Activated CD4-positive, alpha-beta memory T cell treated with anti-CD3 and anti-CD28 coated beads, Interleukin-2, amount 10 ng/mL, durations not matched to agents 7 days and 5 days (primary cell): ENCODE measurements at regions not wholly inside any gene's neighbourhood (a gene's known extent, or its start where the extent isn't known, plus 50 kb on each side); places are given as distances from the start of the nearest gene placed in this dataset.
"Not testable (repeated sequence)": the region's sequence is repeated elsewhere in the genome, so short reads cannot be mapped to it uniquely, and the experiment has no call there.

Source experiments
- CTCF ChIA-PET: fragments of 350-600 bp; sonication (Branson Sonifier 250); formaldehyde crosslinking; loops from one replicate; lab custom pipeline; 2021; ENCODE audit warnings: antibody characterized with exemption, inconsistent platforms; lab: Charles Lee
- POLR2A ChIA-PET: fragments of 350-600 bp; sonication (Branson Sonifier 250); formaldehyde crosslinking; loops from one replicate; lab custom pipeline; 2021; ENCODE audit warnings: antibody characterized with exemption; lab: Charles Lee
- DNase-seq: peaks from one replicate; pipeline ENCODE4 v3.0.0-alpha.2; 2020
- H3K27ac Mint-ChIP-seq: one replicate; pipeline ENCODE4 v1.8.0; 2021; ENCODE audit warnings: mild to moderate bottlenecking, mixed read lengths
- H3K27me3 Mint-ChIP-seq: one replicate; pipeline ENCODE4 v1.8.0; 2021; ENCODE audit warnings: mixed read lengths
- H3K36me3 Mint-ChIP-seq: one replicate; pipeline ENCODE4 v1.8.0; 2021; ENCODE audit warnings: low read depth, mixed read lengths
- H3K4me1 Mint-ChIP-seq: one replicate; pipeline ENCODE4 v1.8.0; 2021; ENCODE audit warnings: mixed read lengths
- H3K4me3 Mint-ChIP-seq: one replicate; pipeline ENCODE4 v1.8.0; 2021; ENCODE audit warnings: mild to moderate bottlenecking, mixed read lengths
- H3K9me3 Mint-ChIP-seq: one replicate; pipeline ENCODE4 v1.8.0; 2021; ENCODE audit warnings: mixed read lengths

DNA sequence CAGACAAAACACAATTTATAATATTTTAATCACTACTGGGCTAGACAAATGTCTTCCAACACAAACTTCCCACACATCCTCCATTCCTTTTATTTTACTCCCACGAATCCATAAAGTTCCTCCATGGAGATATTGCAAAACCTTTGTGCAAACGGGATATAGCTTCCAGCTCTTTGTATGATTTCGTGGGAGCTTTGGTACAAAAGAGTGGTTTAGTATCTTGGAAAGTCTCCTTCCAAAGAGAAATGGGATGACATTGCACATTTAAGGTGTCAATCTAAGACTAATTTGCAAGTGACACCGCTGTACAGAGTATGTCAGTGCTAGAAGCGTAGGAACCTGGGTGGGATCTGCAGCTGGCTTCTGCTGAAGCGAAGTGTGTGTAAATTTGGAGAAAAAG lies 455.2 kb upstream of the RUNX1 start:
- CTCF ChIA-PET = no interaction called here
- POLR2A ChIA-PET = interaction anchor here (2.8 kb wide), 1 partner anchor 24 kb away, joined by 12 read pairs; no protein-coding TSS in a partner anchor

GRCh38 chr21:35503671-35504070 lies 454.6 kb upstream of the RUNX1 start:
- H3K36me3 Mint-ChIP-seq = no peaks in the 10 kb centered on the region
- ChIA-PET CTCF (interaction anchor here (0.8 kb wide), 1 partner anchor 758 kb away, joined by 3 read pairs; no protein-coding TSS in a partner anchor), POLR2A (interaction anchor here (2.8 kb wide), 1 partner anchor 25 kb away, joined by 12 read pairs; no protein-coding TSS in a partner anchor)
- peaks cover 16% of the 10 kb centered on the region for H3K27me3 Mint-ChIP-seq
- peaks cover 7% of the 10 kb centered on the region for H3K9me3 Mint-ChIP-seq
- H3K4me1 Mint-ChIP-seq = peaks cover 17% of the 10 kb centered on the region
- H3K27ac Mint-ChIP-seq = peak overlapping the region; percentile 4
- DNase-seq = no peak
- no peak overlapping the region for H3K4me3 Mint-ChIP-seq

More for the DNA sequence above, 455.2 kb upstream of the RUNX1 start:
- Mint-ChIP-seq H3K4me3 (no peak overlapping the region), H3K36me3 (no peaks in the 10 kb centered on the region), H3K27ac (no peak overlapping the region), H3K9me3 (peaks cover 7% of the 10 kb centered on the region), H3K4me1 (peaks cover 17% of the 10 kb centered on the region), H3K27me3 (peaks cover 16% of the 10 kb centered on the region)
- no peak for DNase-seq

DNA sequence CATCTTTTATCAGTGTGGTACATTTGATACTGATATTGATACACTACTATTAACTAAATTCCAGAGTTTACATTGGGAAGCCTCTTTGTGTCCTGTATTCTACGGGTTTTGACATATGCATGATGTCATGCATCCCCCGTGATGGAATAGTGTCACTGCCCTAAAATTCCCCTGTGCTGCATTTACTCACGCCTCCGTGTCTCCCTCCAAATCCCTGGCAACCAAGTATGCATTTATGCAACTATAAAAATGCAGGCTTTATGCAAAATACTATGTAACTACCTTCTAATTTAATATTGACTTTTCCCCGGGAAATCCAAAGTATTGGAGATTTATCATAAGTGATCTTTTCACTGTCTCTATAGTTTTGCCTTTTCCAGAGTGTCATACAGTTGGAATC lies 453.7 kb upstream of the RUNX1 start:
- no peak for DNase-seq
- CTCF ChIA-PET = interaction anchor here (0.8 kb wide), 1 partner anchor 757 kb away, joined by 3 read pairs; no protein-coding TSS in a partner anchor
- H3K27me3 Mint-ChIP-seq = peaks cover 16% of the 10 kb centered on the region
- no peak overlapping the region for H3K4me3 Mint-ChIP-seq
- no peaks in the 10 kb centered on the region for H3K36me3 Mint-ChIP-seq
- POLR2A ChIA-PET = interaction anchor here (2.8 kb wide), 1 partner anchor 26 kb away, joined by 12 read pairs; no protein-coding TSS in a partner anchor
- peaks cover 17% of the 10 kb centered on the region for H3K4me1 Mint-ChIP-seq
- H3K27ac Mint-ChIP-seq = no peak overlapping the region
- peaks cover 7% of the 10 kb centered on the region for H3K9me3 Mint-ChIP-seq

DNA sequence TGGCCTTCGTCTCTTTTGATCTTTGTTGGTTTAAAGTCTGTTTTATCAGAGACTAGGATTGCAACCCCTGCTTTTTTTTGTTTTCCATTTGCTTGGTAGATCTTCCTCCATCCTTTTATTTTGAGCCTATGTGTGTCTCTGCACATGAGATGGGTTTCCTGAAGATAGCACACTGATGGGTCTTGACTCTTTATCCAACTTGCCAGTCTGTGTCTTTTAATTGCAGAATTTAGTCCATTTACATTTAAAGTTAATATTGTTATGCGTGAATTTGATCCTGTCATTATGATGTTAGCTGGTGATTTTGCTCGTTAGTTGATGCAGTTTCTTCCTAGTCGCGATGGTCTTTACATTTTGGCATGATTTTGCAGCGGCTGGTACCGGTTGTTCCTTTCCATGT lies 448.4 kb upstream of the RUNX1 start:
- H3K4me3 Mint-ChIP-seq, H3K27me3 Mint-ChIP-seq, DNase-seq, CTCF ChIA-PET, H3K27ac Mint-ChIP-seq, H3K9me3 Mint-ChIP-seq, H3K4me1 Mint-ChIP-seq, POLR2A ChIA-PET, H3K36me3 Mint-ChIP-seq: not testable (repeated sequence)

- Mint-ChIP-seq H3K27me3 (peaks cover 13% of the 10 kb centered on the region), H3K9me3 (no peaks in the 10 kb centered on the region), H3K4me1 (no peaks in the 10 kb centered on the region), H3K27ac (no peak overlapping the region), H3K4me3 (no peak overlapping the region), H3K36me3 (no peaks in the 10 kb centered on the region)
- no peak for DNase-seq
- POLR2A ChIA-PET = no interaction called here
- CTCF ChIA-PET = no interaction called here
These were observed 443.0 kb upstream of the RUNX1 start for GRCh38 chr21:35491920-35492678.

- POLR2A ChIA-PET = no interaction called here
- CTCF ChIA-PET = no interaction called here
- Mint-ChIP-seq H3K9me3 (no peaks in the 10 kb centered on the region), H3K27me3 (peaks cover 17% of the 10 kb centered on the region), H3K36me3 (no peaks in the 10 kb centered on the region), H3K4me3 (no peak overlapping the region), H3K27ac (no peak overlapping the region), H3K4me1 (no peaks in the 10 kb centered on the region)
- no peak for DNase-seq
These were observed 442.0 kb upstream of the RUNX1 start for GRCh38 chr21:35491114-35491513.

DNA sequence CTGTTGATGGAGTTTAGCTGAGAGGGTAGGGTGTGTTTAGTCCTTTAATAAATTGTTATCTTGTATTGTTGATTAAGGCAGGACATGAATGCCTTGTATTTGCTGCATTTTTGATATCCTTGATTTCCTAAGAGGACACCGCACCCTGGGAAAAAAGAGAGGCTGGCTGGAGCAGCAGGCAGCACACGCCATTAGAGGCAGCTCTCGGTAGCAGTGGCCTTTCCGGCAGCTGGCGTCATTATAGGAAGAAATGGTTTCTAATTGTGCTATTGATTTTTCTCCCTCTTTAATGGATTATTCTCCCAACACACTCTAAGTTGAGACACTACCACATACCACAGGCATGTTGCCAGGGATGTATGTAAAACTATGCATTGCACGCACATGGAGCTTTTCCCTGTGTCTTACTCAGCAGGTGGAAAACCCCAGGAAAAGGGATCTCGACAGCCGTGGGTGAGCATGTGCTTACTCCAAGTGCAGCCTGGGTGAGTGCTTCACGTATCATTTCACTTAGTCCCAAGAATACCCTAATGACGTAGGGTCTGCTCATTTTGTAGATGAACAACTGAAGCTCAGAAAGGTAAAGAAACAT lies 440.4 kb upstream of the RUNX1 start:
- Mint-ChIP-seq H3K4me1 (peaks cover under 1% of the 10 kb centered on the region), H3K9me3 (no peaks in the 10 kb centered on the region), H3K36me3 (no peaks in the 10 kb centered on the region), H3K27me3 (peaks cover 25% of the 10 kb centered on the region), H3K4me3 (no peak overlapping the region), H3K27ac (no peak overlapping the region)
- DNase-seq = no peak
- POLR2A ChIA-PET = no interaction called here
- CTCF ChIA-PET = no interaction called here

GRCh38 chr21:35488946-35489345 lies 439.8 kb upstream of the RUNX1 start:
- Mint-ChIP-seq H3K9me3 (no peaks in the 10 kb centered on the region), H3K36me3 (no peaks in the 10 kb centered on the region), H3K27ac (no peak overlapping the region), H3K4me3 (no peak overlapping the region), H3K4me1 (peaks cover 6% of the 10 kb centered on the region), H3K27me3 (peaks cover 30% of the 10 kb centered on the region)
- ChIA-PET POLR2A (no interaction called here), CTCF (no interaction called here)
- DNase-seq = no peak

- Mint-ChIP-seq H3K4me1 (peaks cover 13% of the 10 kb centered on the region), H3K4me3 (no peak overlapping the region), H3K27ac (no peak overlapping the region), H3K27me3 (peaks cover 26% of the 10 kb centered on the region), H3K9me3 (no peaks in the 10 kb centered on the region), H3K36me3 (no peaks in the 10 kb centered on the region)
- ChIA-PET CTCF (no interaction called here), POLR2A (no interaction called here)
- DNase-seq = no peak
These were observed 436.3 kb upstream of the RUNX1 start for GRCh38 chr21:35485364-35485763.

DNA sequence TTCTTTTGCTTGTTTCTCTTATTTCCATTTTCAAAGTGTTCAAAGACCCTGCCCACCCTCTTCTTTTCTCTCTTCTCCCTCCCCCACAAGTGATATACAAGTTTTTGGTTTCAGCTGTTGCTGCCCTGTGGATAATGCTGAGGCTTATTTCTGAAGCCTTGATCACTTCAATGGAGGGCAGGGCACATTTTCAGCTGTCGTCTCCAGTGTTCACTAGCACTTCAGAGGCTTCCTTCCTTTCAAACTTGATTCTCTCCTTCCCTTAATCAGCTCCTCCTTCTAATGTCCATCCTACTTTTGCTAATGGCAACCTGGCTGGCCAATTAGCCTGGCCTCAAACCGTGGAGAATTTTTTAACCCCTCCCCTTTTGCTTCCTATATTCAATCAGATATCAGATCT lies 435.7 kb upstream of the RUNX1 start:
- CTCF ChIA-PET = no interaction called here
- Mint-ChIP-seq H3K27ac (no peak overlapping the region), H3K27me3 (peaks cover 26% of the 10 kb centered on the region), H3K4me3 (no peak overlapping the region), H3K9me3 (no peaks in the 10 kb centered on the region), H3K36me3 (no peaks in the 10 kb centered on the region), H3K4me1 (peaks cover 13% of the 10 kb centered on the region)
- no peak for DNase-seq
- POLR2A ChIA-PET = no interaction called here

- H3K9me3 Mint-ChIP-seq = no peaks in the 10 kb centered on the region
- H3K4me1 Mint-ChIP-seq = peaks cover 13% of the 10 kb centered on the region
- POLR2A ChIA-PET = no interaction called here
- no peak for DNase-seq
- no peaks in the 10 kb centered on the region for H3K36me3 Mint-ChIP-seq
- no peak overlapping the region for H3K4me3 Mint-ChIP-seq
- H3K27ac Mint-ChIP-seq = no peak overlapping the region
- H3K27me3 Mint-ChIP-seq = peaks cover 28% of the 10 kb centered on the region
- CTCF ChIA-PET = no interaction called here
These were observed 434.9 kb upstream of the RUNX1 start for GRCh38 chr21:35484032-35484431.

GRCh38 chr21:35482933-35483662 lies 434.0 kb upstream of the RUNX1 start:
- Mint-ChIP-seq H3K27ac (no peak overlapping the region), H3K27me3 (peaks cover 28% of the 10 kb centered on the region), H3K36me3 (no peaks in the 10 kb centered on the region), H3K4me1 (peaks cover 16% of the 10 kb centered on the region), H3K9me3 (no peaks in the 10 kb centered on the region), H3K4me3 (no peak overlapping the region)
- ChIA-PET CTCF (no interaction called here), POLR2A (no interaction called here)
- no peak for DNase-seq

DNA sequence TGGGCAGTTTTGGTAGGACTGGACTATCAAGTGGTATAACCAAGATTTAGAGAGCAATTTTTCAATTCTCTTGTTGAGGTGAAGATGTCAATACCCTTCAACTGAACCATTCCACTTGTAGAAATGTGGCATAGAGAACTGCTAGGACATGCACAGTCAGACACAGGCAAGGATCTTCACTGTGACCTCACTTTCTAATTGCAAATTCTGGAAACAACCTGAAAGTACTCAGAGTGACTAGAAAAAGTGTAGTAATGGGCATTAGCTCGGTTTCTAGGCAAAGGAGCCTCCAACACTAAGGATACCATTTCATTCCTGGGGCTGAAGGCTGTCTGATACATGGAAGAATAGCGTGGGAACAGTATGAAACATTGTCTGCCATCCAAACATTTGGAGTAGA lies 433.0 kb upstream of the RUNX1 start:
- ChIA-PET POLR2A (no interaction called here), CTCF (no interaction called here)
- Mint-ChIP-seq H3K9me3 (no peaks in the 10 kb centered on the region), H3K4me1 (peaks cover 19% of the 10 kb centered on the region), H3K27ac (no peak overlapping the region), H3K36me3 (no peaks in the 10 kb centered on the region), H3K4me3 (no peak overlapping the region), H3K27me3 (peaks cover 25% of the 10 kb centered on the region)
- no peak for DNase-seq
